ENCODE measurements at regions not wholly inside any gene's neighbourhood (a gene's known extent, or its start where the extent isn't known, plus 50 kb on each side); places are given as distances from the start of the nearest gene placed in this dataset.

DNA sequence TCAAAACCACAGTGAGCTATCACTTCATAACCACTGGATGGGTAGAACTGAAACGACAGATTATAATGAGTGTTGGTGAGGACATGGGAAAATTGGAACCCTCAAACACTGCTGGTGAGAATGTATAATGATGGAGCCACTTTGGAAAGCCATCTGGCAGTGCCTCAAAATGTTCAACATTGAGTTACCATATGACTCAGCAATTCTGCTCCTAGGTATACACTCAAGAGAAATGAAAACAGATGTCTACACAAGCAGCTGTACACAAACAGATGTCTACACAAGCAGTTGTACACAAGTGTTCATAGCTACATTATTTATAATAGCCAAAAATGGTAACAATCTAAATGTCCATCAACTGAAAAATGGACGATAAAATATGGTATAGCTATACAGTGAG lies 143.9 kb downstream of the PDGFRA start:
- Histone ChIP-seq H4K20me1 (ENCODE audit: insufficient read depth) (no peaks in the 10 kb centered on the region), H3K79me2 (replicated peaks; ENCODE audit: insufficient read depth, low read length) (no peaks in the 10 kb centered on the region), H3F3A (ENCODE audit: insufficient read depth, low read length, poor library complexity, severe bottlenecking) (no peaks in the 10 kb centered on the region), H3K4me3 (ENCODE audit: low read length) (no peak overlapping the region), H3K27ac (ENCODE audit: low read length) (no peak overlapping the region), H2AFZ (ENCODE audit: low read depth, low read length) (no peak overlapping the region), H3K27me3 (ENCODE audit: insufficient read depth, low read depth, low read length) (no peaks in the 10 kb centered on the region), H3K4me2 (ENCODE audit: low read length) (no peak overlapping the region), H3K9ac (ENCODE audit: low read length) (no peak overlapping the region), H3K9me2 (ENCODE audit: insufficient read depth, low read length) (no peaks in the 10 kb centered on the region), H3K36me3 (ENCODE audit: insufficient read depth, low read length) (no peaks in the 10 kb centered on the region), H3K9me3 (ENCODE audit: low read length) (no peaks in the 10 kb centered on the region)
- TF ChIP-seq SMC3 (conservative IDR thresholded peaks at IDR 0.05; ENCODE audit: poor library complexity) = no peak
- TF ChIP-seq MXI1 (conservative IDR thresholded peaks at IDR 0.05; ENCODE audit: poor library complexity, severe bottlenecking) = no peak
- TF ChIP-seq EP300 (conservative IDR thresholded peaks at IDR 0.05; ENCODE audit: poor library complexity, severe bottlenecking) = no peak
- TF ChIP-seq POLR2AphosphoS5 (IDR thresholded peaks at IDR 0.05) = no peak
- no peak for TF ChIP-seq REST (IDR thresholded peaks at IDR 0.05; ENCODE audit: borderline replicate concordance)
- TF ChIP-seq EZH2 (IDR thresholded peaks at IDR 0.05; ENCODE audit: borderline replicate concordance, insufficient read depth, low read length, poor library complexity, severe bottlenecking) = no peak
- no peak for TF ChIP-seq CTCF (IDR thresholded peaks at IDR 0.05; ENCODE audit: poor library complexity, severe bottlenecking)
- TF ChIP-seq TAF1 (IDR thresholded peaks at IDR 0.05; ENCODE audit: low read depth) = no peak
- TF ChIP-seq RAD21 (conservative IDR thresholded peaks at IDR 0.05) = no peak

- H3K79me2 ChIP-seq (replicated peaks; ENCODE audit: insufficient read depth, low read length) = no peaks in the 10 kb centered on the region
- no peaks in the 10 kb centered on the region for H3K27me3 ChIP-seq (ENCODE audit: insufficient read depth, low read depth, low read length)
- H2AFZ ChIP-seq (ENCODE audit: low read depth, low read length) = no peak overlapping the region
- H3K4me2 ChIP-seq (ENCODE audit: low read length) = no peak overlapping the region
- H3K9ac ChIP-seq (ENCODE audit: low read length) = no peak overlapping the region
- H3K36me3 ChIP-seq (ENCODE audit: insufficient read depth, low read length) = no peaks in the 10 kb centered on the region
- H3F3A ChIP-seq (ENCODE audit: insufficient read depth, low read length, poor library complexity, severe bottlenecking) = no peaks in the 10 kb centered on the region
- no peaks in the 10 kb centered on the region for H3K9me3 ChIP-seq (ENCODE audit: low read length)
- H3K9me2 ChIP-seq (ENCODE audit: insufficient read depth, low read length) = no peaks in the 10 kb centered on the region
- no peaks in the 10 kb centered on the region for H4K20me1 ChIP-seq (ENCODE audit: insufficient read depth)
- no peak overlapping the region for H3K4me3 ChIP-seq (ENCODE audit: low read length)
- no peak overlapping the region for H3K27ac ChIP-seq (ENCODE audit: low read length)
- TF ChIP-seq POLR2AphosphoS5 (IDR thresholded peaks at IDR 0.05) (peak; percentile 66), TAF1 (IDR thresholded peaks at IDR 0.05; ENCODE audit: low read depth) (no peak)
These were observed 144.7 kb downstream of the PDGFRA start for GRCh38 chr4:54373718-54374210.

- Histone ChIP-seq H3K4me3 (ENCODE audit: low read length) (no peak overlapping the region), H3K9ac (ENCODE audit: low read length) (no peak overlapping the region), H3K9me2 (ENCODE audit: insufficient read depth, low read length) (no peaks in the 10 kb centered on the region), H3K36me3 (ENCODE audit: insufficient read depth, low read length) (no peaks in the 10 kb centered on the region), H3K9me3 (ENCODE audit: low read length) (no peaks in the 10 kb centered on the region), H2AFZ (ENCODE audit: low read depth, low read length) (no peak overlapping the region), H4K20me1 (ENCODE audit: insufficient read depth) (no peaks in the 10 kb centered on the region), H3F3A (ENCODE audit: insufficient read depth, low read length, poor library complexity, severe bottlenecking) (no peaks in the 10 kb centered on the region), H3K27ac (ENCODE audit: low read length) (no peak overlapping the region), H3K79me2 (replicated peaks; ENCODE audit: insufficient read depth, low read length) (no peaks in the 10 kb centered on the region), H3K4me2 (ENCODE audit: low read length) (no peak overlapping the region), H3K27me3 (ENCODE audit: insufficient read depth, low read depth, low read length) (no peaks in the 10 kb centered on the region)
- no peak for TF ChIP-seq MXI1 (conservative IDR thresholded peaks at IDR 0.05; ENCODE audit: poor library complexity, severe bottlenecking)
- TF ChIP-seq RAD21 (conservative IDR thresholded peaks at IDR 0.05) = no peak
- TF ChIP-seq EZH2 (IDR thresholded peaks at IDR 0.05; ENCODE audit: borderline replicate concordance, insufficient read depth, low read length, poor library complexity, severe bottlenecking) = no peak
- no peak for TF ChIP-seq REST (IDR thresholded peaks at IDR 0.05; ENCODE audit: borderline replicate concordance)
- no peak for TF ChIP-seq EP300 (conservative IDR thresholded peaks at IDR 0.05; ENCODE audit: poor library complexity, severe bottlenecking)
- TF ChIP-seq TAF1 (IDR thresholded peaks at IDR 0.05; ENCODE audit: low read depth) = no peak
- TF ChIP-seq CTCF (IDR thresholded peaks at IDR 0.05; ENCODE audit: poor library complexity, severe bottlenecking) = no peak
- no peak for TF ChIP-seq SMC3 (conservative IDR thresholded peaks at IDR 0.05; ENCODE audit: poor library complexity)
- TF ChIP-seq POLR2AphosphoS5 (IDR thresholded peaks at IDR 0.05) = no peak
These were observed 149.4 kb downstream of the PDGFRA start for GRCh38 chr4:54378461-54378860.

Data from neural cell (in vitro differentiated cells).